Hepatocyte (in vitro differentiated cells): ENCODE measurements at regions not wholly inside any gene's neighbourhood (a gene's known extent, or its start where the extent isn't known, plus 50 kb on each side); places are given as distances from the start of the nearest gene placed in this dataset. TPM values are rescaled to one million over a fixed set of nuclear protein-coding genes. Genes with fewer than 3 reads are reported as not detected.
A peak's percentile ranks its signal among the peaks of the same experiment; 100 is the strongest.

ENCODE experiments used
- DNase-seq: peaks from one replicate; pipeline ENCODE4 v3.0.0-alpha.2; 2016; ENCODE audit warnings: low spot score
- H2AFZ ChIP-seq: fragments of 200-600 bp; sonication (generic); 2 replicates; pipeline ENCODE4 v1.6.0; 2016; ENCODE audit warnings: antibody characterized with exemption, mild to moderate bottlenecking
- H3K27ac ChIP-seq: fragments of 200-600 bp; sonication (generic); 2 replicates; pipeline ENCODE4 v1.5.1; 2016; ENCODE audit warnings: mild to moderate bottlenecking
- H3K27me3 ChIP-seq: fragments of 200-600 bp; sonication (generic); 2 replicates; pipeline ENCODE4 v1.6.1; 2016
- H3K36me3 ChIP-seq: fragments of 200-600 bp; sonication (generic); replicated peaks from 2 replicates; pipeline ENCODE4 v1.5.1; 2016; ENCODE audit warnings: low read depth; ENCODE audit not compliant: insufficient read depth
- H3K4me1 ChIP-seq: fragments of 200-600 bp; sonication (generic); 2 replicates; pipeline ENCODE4 v1.5.1; 2016; ENCODE audit warnings: mild to moderate bottlenecking, moderate library complexity; ENCODE audit not compliant: insufficient read depth
- H3K4me2 ChIP-seq: fragments of 200-600 bp; sonication (generic); 2 replicates; pipeline ENCODE4 v1.6.0; 2016
- H3K4me3 ChIP-seq: fragments of 200-600 bp; sonication (generic); 2 replicates; pipeline ENCODE4 v1.5.1; 2016; ENCODE audit warnings: mild to moderate bottlenecking
- H3K79me2 ChIP-seq: fragments of 200-600 bp; sonication (generic); 2 replicates; pipeline ENCODE4 v1.6.0; 2017; ENCODE audit warnings: mild to moderate bottlenecking
- H3K9me2 ChIP-seq: fragments of 200-600 bp; sonication (generic); replicated peaks from 2 replicates; pipeline ENCODE4 v1.6.0; 2017; ENCODE audit warnings: mild to moderate bottlenecking; ENCODE audit not compliant: insufficient read depth
- H3K9me3 ChIP-seq: fragments of 200-600 bp; sonication (generic); 2 replicates; pipeline ENCODE4 v1.5.1; 2016; ENCODE audit warnings: low read depth, mild to moderate bottlenecking
- H4K20me1 ChIP-seq: fragments of 200-600 bp; sonication (generic); 2 replicates; pipeline ENCODE4 v1.6.0; 2016; ENCODE audit warnings: mild to moderate bottlenecking; ENCODE audit not compliant: insufficient read depth, poor library complexity, severe bottlenecking
- EZH2 ChIP-seq: fragments of 200-600 bp; sonication (generic); IDR thresholded peaks from 2 replicates; pipeline ENCODE4 v1.6.1; 2016; ENCODE audit warnings: antibody characterized with exemption, mild to moderate bottlenecking, borderline replicate concordance
- EZH2phosphoT487 ChIP-seq: fragments of 200-600 bp; sonication (generic); IDR thresholded peaks from one replicate; pipeline ENCODE4 v1.6.1; 2018; ENCODE audit warnings: antibody characterized with exemption, mild to moderate bottlenecking, low read depth, moderate library complexity; ENCODE audit not compliant: unreplicated experiment, severe bottlenecking
- whole genome bisulfite sequencing: methylation state at CpG from one replicate; pipeline ENCODE4 v1.1.6; 2016; ENCODE audit warnings: low lambda C conversion rate; ENCODE audit errors: missing lambda C conversion rate; 5-methylcytosine and 5-hydroxymethylcytosine counted together
- microRNA-seq: library from miRNA; unstranded; fragments of <30 nt; microRNA quantifications from one replicate; pipeline ENCODE4, GENCODE V29; 2017
- small RNA-seq: library from RNA; depleted of rRNA; stranded (forward); fragments of <200 nt; gene quantifications from one replicate; pipeline ENCODE3, GENCODE V24; 2014
- TF ChIP-seq, protein P1 (sequence below): fragments of 200-600 bp; sonication (generic); IDR thresholded peaks from 2 replicates; pipeline ENCODE4 v1.5.1; 2016; ENCODE audit warnings: antibody characterized with exemption, mild to moderate bottlenecking; ENCODE audit not compliant: poor library complexity

DNA sequence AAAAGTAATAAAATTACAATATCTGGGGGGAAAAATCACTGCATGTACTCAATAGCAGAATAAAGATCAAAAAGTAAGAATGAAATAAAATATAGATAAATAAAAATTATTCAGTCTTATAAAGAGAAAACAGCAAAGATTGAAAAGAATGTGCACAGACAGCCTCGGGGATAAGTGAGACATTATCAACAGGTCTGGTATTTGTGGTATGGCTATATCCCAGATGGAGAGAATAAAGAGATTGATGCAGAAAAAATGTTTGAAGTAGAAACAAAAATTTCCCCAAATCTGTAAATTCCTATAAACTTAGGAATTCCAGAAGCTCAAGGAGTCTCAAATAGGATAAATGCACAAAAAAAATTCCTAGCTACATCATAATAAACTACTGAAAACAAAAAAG, 74.5 kb upstream of the LUZP2 start:
- no peak overlapping the region for H3K27ac ChIP-seq
- H3K4me2 ChIP-seq = no peak overlapping the region
- H3K4me3 ChIP-seq = no peak overlapping the region
- no peaks in the 10 kb centered on the region for H3K79me2 ChIP-seq
- TF ChIP-seq, protein P1, sequence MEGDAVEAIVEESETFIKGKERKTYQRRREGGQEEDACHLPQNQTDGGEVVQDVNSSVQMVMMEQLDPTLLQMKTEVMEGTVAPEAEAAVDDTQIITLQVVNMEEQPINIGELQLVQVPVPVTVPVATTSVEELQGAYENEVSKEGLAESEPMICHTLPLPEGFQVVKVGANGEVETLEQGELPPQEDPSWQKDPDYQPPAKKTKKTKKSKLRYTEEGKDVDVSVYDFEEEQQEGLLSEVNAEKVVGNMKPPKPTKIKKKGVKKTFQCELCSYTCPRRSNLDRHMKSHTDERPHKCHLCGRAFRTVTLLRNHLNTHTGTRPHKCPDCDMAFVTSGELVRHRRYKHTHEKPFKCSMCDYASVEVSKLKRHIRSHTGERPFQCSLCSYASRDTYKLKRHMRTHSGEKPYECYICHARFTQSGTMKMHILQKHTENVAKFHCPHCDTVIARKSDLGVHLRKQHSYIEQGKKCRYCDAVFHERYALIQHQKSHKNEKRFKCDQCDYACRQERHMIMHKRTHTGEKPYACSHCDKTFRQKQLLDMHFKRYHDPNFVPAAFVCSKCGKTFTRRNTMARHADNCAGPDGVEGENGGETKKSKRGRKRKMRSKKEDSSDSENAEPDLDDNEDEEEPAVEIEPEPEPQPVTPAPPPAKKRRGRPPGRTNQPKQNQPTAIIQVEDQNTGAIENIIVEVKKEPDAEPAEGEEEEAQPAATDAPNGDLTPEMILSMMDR = no peak
- TF ChIP-seq EZH2 (no peak), EZH2phosphoT487 (no peak)
- no peaks in the 10 kb centered on the region for H4K20me1 ChIP-seq
- no peak for DNase-seq
- no peaks in the 10 kb centered on the region for H3K27me3 ChIP-seq
- H3K9me3 ChIP-seq = no peaks in the 10 kb centered on the region
- no peaks in the 10 kb centered on the region for H3K9me2 ChIP-seq
- no peaks in the 10 kb centered on the region for H3K36me3 ChIP-seq
- H3K4me1 ChIP-seq = no peaks in the 10 kb centered on the region
- H2AFZ ChIP-seq = no peak overlapping the region
- 45% methylated on average over 1 of the region's 1 CpG for WGBS

DNA sequence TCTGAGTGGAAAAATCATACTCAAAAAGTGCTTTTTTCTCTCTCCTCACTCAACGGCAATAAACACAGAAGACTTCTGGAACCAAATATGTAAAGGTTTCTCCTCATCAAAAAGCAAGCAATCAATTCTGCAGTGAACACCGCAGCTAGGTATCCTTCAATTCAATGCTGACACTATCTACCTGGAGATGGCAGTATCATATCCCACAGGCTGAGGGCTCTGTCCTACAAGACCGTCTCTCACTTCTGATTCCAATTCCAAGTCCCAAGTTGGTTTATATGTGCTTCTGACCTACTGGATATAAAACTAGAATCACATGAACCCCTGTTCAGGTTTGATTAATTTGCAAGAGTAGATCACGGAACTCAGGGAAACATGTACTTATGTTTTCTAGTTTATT, 59.7 kb upstream of the LUZP2 start:
- no peaks in the 10 kb centered on the region for H3K9me2 ChIP-seq
- no peak overlapping the region for H3K4me3 ChIP-seq
- H4K20me1 ChIP-seq = no peaks in the 10 kb centered on the region
- H3K36me3 ChIP-seq = no peaks in the 10 kb centered on the region
- no peaks in the 10 kb centered on the region for H3K4me1 ChIP-seq
- WGBS = 76% methylated on average over 4 of the region's 4 CpGs
- TF ChIP-seq, protein P1 = peak; percentile 16
- no peak for TF ChIP-seq EZH2
- TF ChIP-seq EZH2phosphoT487 = no peak
- H3K27me3 ChIP-seq = no peaks in the 10 kb centered on the region
- no peak overlapping the region for H3K27ac ChIP-seq
- H2AFZ ChIP-seq = no peak overlapping the region
- no peak overlapping the region for H3K4me2 ChIP-seq
- H3K9me3 ChIP-seq = no peaks in the 10 kb centered on the region
- no peaks in the 10 kb centered on the region for H3K79me2 ChIP-seq
- no peak for DNase-seq

Small RNAs in the stretch of these regions (microRNA-seq; reads per million reads assigned to microRNA genes)
- gene MIR8054 = not detected

Small RNAs in the stretch of these regions (small RNA-seq; reads per million reads assigned to genes)
- not detected for gene AC100767.1
- gene MIR8054 = not detected
- not detected for gene RNU6-783P
